K562 (cell line): ENCODE measurements at regions not wholly inside any gene's neighbourhood (a gene's known extent, or its start where the extent isn't known, plus 50 kb on each side); places are given as distances from the start of the nearest gene placed in this dataset.

Source experiments
- ATAC-seq: fragments of 200-7000 bp; cut with Tn5 transposase; 3 replicates; pipeline ENCODE4 v1.9.1; 2020; ENCODE audit warnings: moderate library complexity
- BruUV-seq: library from RNA; stranded (reverse); fragments of 400-500 nt; replicated peaks from 2 replicates; lab custom pipeline; 2021; lab: Mats Ljungman, UMichigan
- CTCF ChIA-PET: fragments of 300-600 bp; formaldehyde crosslinking; extraction: SDS; loops from one replicate; lab custom pipeline; 2021; ENCODE audit warnings: low intra/inter-chr PET ratio; lab: Yijun Ruan, JAX
- POLR2A ChIA-PET: fragments of 300-600, 350-650 bp; sonication (Branson Sonifier 250); formaldehyde crosslinking; extraction: SDS; loops from one replicate; lab custom pipeline; 2021; ENCODE audit warnings: antibody characterized with exemption, inconsistent platforms; lab: Yijun Ruan, JAX
- DNase-seq, 4 experiments: peaks; one replicate each; pipeline versions ENCODE4 v3.0.0 to v3.0.0-alpha.2; 2011 to 2018; ENCODE audit warnings: low spot score in 3 of 4, mixed read lengths in 3 of 4; ENCODE audit errors: extremely low read depth in 1 of 4
- FAIRE-seq: peaks from 2 replicates; lab custom pipeline; 2011; peaks lifted over from hg19 to GRCh38; lab: Jason Lieb, UNC
- H2AFZ ChIP-seq: 2 replicates; pipeline ENCODE4 v1.6.0; 2011; ENCODE audit warnings: low read depth, low read length, control low read depth, inconsistent platforms
- H3K27ac ChIP-seq: fragments of 200-600 bp; 3 replicates; pipeline ENCODE4 v1.8.0; 2011; ENCODE audit warnings: low read depth, mild to moderate bottlenecking, control low read depth, inconsistent platforms, low read length, moderate library complexity, mixed read lengths; ENCODE audit errors: extremely low read depth
- H3K27me3 ChIP-seq, 2 experiments: fragments of 300-600 bp in 1 of 2; 2 replicates in 1 of 2; 3 replicates in 1 of 2; pipeline versions ENCODE4 v1.6.0 to v1.8.0; 2011; ENCODE audit warnings: inconsistent platforms in 2 of 2, low read length in 2 of 2, mild to moderate bottlenecking in 1 of 2, mixed read lengths in 1 of 2, moderate library complexity in 1 of 2; ENCODE audit not compliant: control insufficient read depth in 2 of 2, insufficient read depth in 2 of 2
- H3K36me3 ChIP-seq: fragments of 300-600 bp; 3 replicates; pipeline ENCODE4 v1.8.0; 2011; ENCODE audit warnings: mild to moderate bottlenecking, low read length, inconsistent platforms; ENCODE audit not compliant: control insufficient read depth, insufficient read depth
- H3K4me1 ChIP-seq, 2 experiments: fragments of 200-600 bp in 1 of 2; replicated peaks in 1 of 2; 2 replicates in 1 of 2; 3 replicates in 1 of 2; pipeline versions ENCODE4 v1.5.1 to v1.8.0; 2011; ENCODE audit warnings: inconsistent platforms in 2 of 2, low read length in 2 of 2, mild to moderate bottlenecking in 1 of 2, mixed read lengths in 1 of 2, moderate library complexity in 1 of 2; ENCODE audit not compliant: control insufficient read depth in 2 of 2, insufficient read depth in 2 of 2
- H3K4me2 ChIP-seq: 2 replicates; pipeline ENCODE4 v1.6.1; 2011; ENCODE audit warnings: low read length, control low read depth, inconsistent platforms, mixed read lengths; ENCODE audit not compliant: insufficient read depth
- H3K4me3 ChIP-seq: fragments of 200-600 bp; sonication (generic), shearing (Covaris generic); 2 replicates; pipeline ENCODE4 v1.5.1; 2016; ENCODE audit warnings: control low read depth, inconsistent platforms
- H3K79me2 ChIP-seq: fragments of 200-600 bp; 3 replicates; pipeline ENCODE4 v1.8.0; 2011; ENCODE audit warnings: low read length, inconsistent platforms; ENCODE audit not compliant: control insufficient read depth, insufficient read depth
- H3K9ac ChIP-seq, 2 experiments: 2 replicates each; pipeline versions ENCODE4 v1.6.0 to v1.6.1; 2011; ENCODE audit warnings: low read depth in 2 of 2, low read length in 2 of 2, control low read depth in 1 of 2, inconsistent platforms in 1 of 2, mild to moderate bottlenecking in 1 of 2, mixed read lengths in 1 of 2; ENCODE audit not compliant: insufficient read depth in 1 of 2
- H3K9me1 ChIP-seq: one replicate; pipeline ENCODE4 v1.6.0; 2011; ENCODE audit warnings: inconsistent platforms, mild to moderate bottlenecking, low read length, moderate library complexity; ENCODE audit not compliant: control insufficient read depth, insufficient read depth
- H3K9me3 ChIP-seq: replicated peaks from 2 replicates; pipeline ENCODE4 v1.5.1; 2011; ENCODE audit warnings: low read depth, low read length, inconsistent platforms; ENCODE audit not compliant: control insufficient read depth, insufficient read depth
- H4K20me1 ChIP-seq: replicated peaks from 2 replicates; pipeline ENCODE4 v1.6.1; 2011; ENCODE audit warnings: low read length, inconsistent platforms, mixed read lengths; ENCODE audit not compliant: control insufficient read depth, insufficient read depth
- CBX5 ChIP-seq: IDR thresholded peaks from 2 replicates; pipeline ENCODE4 v1.6.1; 2014; ENCODE audit warnings: low read depth, borderline replicate concordance
- DLX4 ChIP-seq: fragments of 250-450 bp; sonication (Bioruptor Pico); IDR thresholded peaks from 2 replicates; pipeline ENCODE4 v1.6.1; 2021; ENCODE audit warnings: mild to moderate bottlenecking
- E4F1 ChIP-seq: fragments of 250-450 bp; sonication (Bioruptor Pico); IDR thresholded peaks from 2 replicates; pipeline ENCODE4 v1.5.0; 2021; ENCODE audit warnings: mild to moderate bottlenecking, borderline replicate concordance
- HDGF ChIP-seq: fragments of 450-650 bp; IDR thresholded peaks from 2 replicates; pipeline ENCODE4 v1.6.1; 2016
- HMGN3 ChIP-seq: IDR thresholded peaks from 2 replicates; pipeline ENCODE4 v1.6.1; 2011; ENCODE audit warnings: borderline replicate concordance, low read depth, mild to moderate bottlenecking, mixed read lengths, low read length; ENCODE audit not compliant: insufficient read length; ENCODE audit errors: extremely low read depth
- HNRNPUL1 ChIP-seq: fragments of 200-400 bp; formaldehyde crosslinking; IDR thresholded peaks from 2 replicates; pipeline ENCODE4 v1.6.1; 2017; ENCODE audit warnings: low read length
- PREB ChIP-seq: sonication (generic); formaldehyde crosslinking; IDR thresholded peaks from 2 replicates; pipeline ENCODE4 v1.8.1; 2023; ENCODE audit warnings: mild to moderate bottlenecking, missing genetic modification reagents
- SMARCB1 ChIP-seq: IDR thresholded peaks from 2 replicates; pipeline ENCODE4 v1.6.1; 2011; ENCODE audit warnings: improper control_type of control experiment, low read depth; ENCODE audit not compliant: insufficient read length
- SOX6 ChIP-seq: fragments of 450-650 bp; IDR thresholded peaks from 2 replicates; pipeline ENCODE4 v1.6.1; 2014; ENCODE audit warnings: mild to moderate bottlenecking
- SREBF1 ChIP-seq: fragments of 150-350 bp; IDR thresholded peaks from 2 replicates; pipeline ENCODE4 v1.6.1; 2014; ENCODE audit warnings: antibody characterized with exemption, low read depth, low read length, borderline replicate concordance
- SRF ChIP-seq, 2 experiments: fragments of 250-450, 450-650 bp in 1 of 2; sonication (Bioruptor Pico) in 1 of 2; sonication (generic) in 1 of 2; formaldehyde crosslinking; IDR thresholded peaks; 2 replicates each; pipeline versions ENCODE4 v1.5.0 to v1.5.1; 2020 to 2022; ENCODE audit warnings: mild to moderate bottlenecking in 1 of 2, missing genetic modification reagents in 1 of 2
- SUPT5H ChIP-seq: fragments of 450-650 bp; IDR thresholded peaks from 2 replicates; pipeline ENCODE4 v1.6.1; 2016
- THRA ChIP-seq: fragments of 450-650 bp; IDR thresholded peaks from 2 replicates; pipeline ENCODE4 v1.6.1; 2017; ENCODE audit warnings: mild to moderate bottlenecking, moderate library complexity
- ZNF217 ChIP-seq: sonication (generic); formaldehyde crosslinking; IDR thresholded peaks from 2 replicates; pipeline ENCODE4 v1.8.0; 2022; ENCODE audit warnings: mild to moderate bottlenecking, missing genetic modification reagents
- ZNF274 ChIP-seq: IDR thresholded peaks from 2 replicates; pipeline ENCODE4 v1.6.1; 2011; ENCODE audit warnings: low read depth, mild to moderate bottlenecking, low read length, moderate library complexity, borderline replicate concordance
- ZNF408 ChIP-seq: fragments of 250-450 bp; sonication (Bioruptor Pico); IDR thresholded peaks from 2 replicates; pipeline ENCODE4 v1.4.0; 2020; ENCODE audit warnings: low read depth, mild to moderate bottlenecking, moderate library complexity
- ZNF444 ChIP-seq: fragments of 250-450 bp; sonication (Bioruptor Pico); IDR thresholded peaks from 2 replicates; pipeline ENCODE4 v1.4.0; 2020; ENCODE audit warnings: mild to moderate bottlenecking, moderate library complexity
- ZNF766 ChIP-seq: fragments of 200-800 bp; sonication (Bioruptor generic); conservative IDR thresholded peaks from 2 replicates; pipeline ENCODE4 v1.6.1; 2016; ENCODE audit warnings: missing genetic modification characterization, missing compliant biosample characterization
- in situ Hi-C: fragments of 300-500 bp; cut with MboI; formaldehyde crosslinking; loops from 4 replicates; pipeline ENCODE4 v1.15.0; 2018; ENCODE audit warnings: inconsistent platforms, mixed read lengths
- intact Hi-C: fragments of 100-400 bp; cut with micrococcal nuclease; formaldehyde crosslinking; loops from 2 replicates; pipeline ENCODE4 v1.14.2; 2022

- no peaks in the 10 kb centered on the region for H4K20me1 ChIP-seq
- TF ChIP-seq ZNF274 (no peak), SOX6 (no peak), E4F1 (CRISPR knock-in tag) (no peak), ZNF408 (CRISPR knock-in tag) (no peak), SRF (CRISPR knock-in tag; IDR thresholded peaks at IDR 0.05) (no peak), SUPT5H (no peak), PREB (CRISPR knock-in tag) (no peak), SREBF1 (no peak), HMGN3 (no peak), THRA (no peak), SMARCB1 (no peak), CBX5 (no peak), HDGF (no peak), HNRNPUL1 (no peak), ZNF444 (CRISPR knock-in tag) (no peak), ZNF766 (CRISPR knock-in tag) (no peak), ZNF217 (CRISPR knock-in tag) (no peak), DLX4 (CRISPR knock-in tag) (no peak)
- no peak overlapping the region for H2AFZ ChIP-seq
- no peak overlapping the region for H3K4me3 ChIP-seq
- in situ Hi-C loops = no loop called here
- FAIRE-seq = no peak
- intact Hi-C loops = no loop called here
- H3K27me3 ChIP-seq = no peaks in the 10 kb centered on the region
- no peak overlapping the region for H3K4me2 ChIP-seq
- ATAC-seq = no peak
- no peaks in the 10 kb centered on the region for H3K4me1 ChIP-seq
- ChIA-PET CTCF (no interaction called here), POLR2A (no interaction called here)
- no peak overlapping the region for H3K9ac ChIP-seq
- no peak for DNase-seq
- no peaks in the 10 kb centered on the region for H3K36me3 ChIP-seq
- no peaks in the 10 kb centered on the region for H3K9me1 ChIP-seq
- H3K79me2 ChIP-seq = no peaks in the 10 kb centered on the region
- H3K9me3 ChIP-seq = no peaks in the 10 kb centered on the region
- no peak overlapping the region for H3K27ac ChIP-seq
- BruUV-seq = no TSS peak
Observed at GRCh38 chr13:81848291-81848690, 1507.4 kb upstream of the SPRY2 start.
